ENCODE measurements at regions not wholly inside any gene's neighbourhood (a gene's known extent, or its start where the extent isn't known, plus 50 kb on each side); places are given as distances from the start of the nearest gene placed in this dataset.

- POLR2A ChIA-PET = no interaction called here
- peaks cover 0 to 7% of the 10 kb centered on the region in 2 experiments; a peak in 1 of 4 replicates for H3K4me1 ChIP-seq (ENCODE audit: control insufficient read depth in 1 of 2, insufficient read depth in 2 of 2, low read length in 2 of 2)
Observed at GRCh38 chr10:44008270-44008916, 359.7 kb upstream of the ZNF32 start.

More at GRCh38 chr10:44008270-44008916, 359.7 kb upstream of the ZNF32 start:
- H3K79me2 ChIP-seq (ENCODE audit: insufficient read depth, low read length) = no peaks in the 10 kb centered on the region
- BruUV-seq (replicated peaks) = no TSS peak
- ChIA-PET RAD21 (ENCODE audit: low non-redundant PET in 1 of 2, low total read pairs in 2 of 2, uncharacterized antibody in 2 of 2, unreplicated experiment in 2 of 2) (no interaction called here), CTCF (no interaction called here)
- TF ChIP-seq ATF3 (IDR thresholded peaks at IDR 0.05) (no peak), RAD21 (IDR thresholded peaks at IDR 0.05; ENCODE audit: low read depth) (no peak), SP1 (IDR thresholded peaks at IDR 0.05; ENCODE audit: low read depth) (no peak), ZBTB33 (IDR thresholded peaks at IDR 0.05; ENCODE audit: extremely low read depth, insufficient replicate concordance, low read length) (no peak), EZH2phosphoT487 (IDR thresholded peaks at IDR 0.05; ENCODE audit: borderline replicate concordance) (no peak), SIN3A (IDR thresholded peaks at IDR 0.05; ENCODE audit: low read depth) (no peak), JUND (IDR thresholded peaks at IDR 0.05) (no peak), CEBPB (IDR thresholded peaks at IDR 0.05; ENCODE audit: low read depth) (no peak), ELF1 (IDR thresholded peaks at IDR 0.05; ENCODE audit: borderline replicate concordance, low read depth) (no peak), CBX3 (IDR thresholded peaks at IDR 0.05; ENCODE audit: low read depth) (no peak), ZFX (IDR thresholded peaks at IDR 0.05) (no peak), SRF (IDR thresholded peaks at IDR 0.05; ENCODE audit: low read depth) (no peak)
- TF ChIP-seq, protein P1, sequence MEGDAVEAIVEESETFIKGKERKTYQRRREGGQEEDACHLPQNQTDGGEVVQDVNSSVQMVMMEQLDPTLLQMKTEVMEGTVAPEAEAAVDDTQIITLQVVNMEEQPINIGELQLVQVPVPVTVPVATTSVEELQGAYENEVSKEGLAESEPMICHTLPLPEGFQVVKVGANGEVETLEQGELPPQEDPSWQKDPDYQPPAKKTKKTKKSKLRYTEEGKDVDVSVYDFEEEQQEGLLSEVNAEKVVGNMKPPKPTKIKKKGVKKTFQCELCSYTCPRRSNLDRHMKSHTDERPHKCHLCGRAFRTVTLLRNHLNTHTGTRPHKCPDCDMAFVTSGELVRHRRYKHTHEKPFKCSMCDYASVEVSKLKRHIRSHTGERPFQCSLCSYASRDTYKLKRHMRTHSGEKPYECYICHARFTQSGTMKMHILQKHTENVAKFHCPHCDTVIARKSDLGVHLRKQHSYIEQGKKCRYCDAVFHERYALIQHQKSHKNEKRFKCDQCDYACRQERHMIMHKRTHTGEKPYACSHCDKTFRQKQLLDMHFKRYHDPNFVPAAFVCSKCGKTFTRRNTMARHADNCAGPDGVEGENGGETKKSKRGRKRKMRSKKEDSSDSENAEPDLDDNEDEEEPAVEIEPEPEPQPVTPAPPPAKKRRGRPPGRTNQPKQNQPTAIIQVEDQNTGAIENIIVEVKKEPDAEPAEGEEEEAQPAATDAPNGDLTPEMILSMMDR (IDR thresholded peaks at IDR 0.05 in 2 of 3, conservative IDR thresholded peaks at IDR 0.05 in 1 of 3; ENCODE audit: borderline replicate concordance in 1 of 3, insufficient read depth in 1 of 3, low read depth in 2 of 3, low read length in 2 of 3) = no peak
- no peak overlapping the region for H3K9ac ChIP-seq (ENCODE audit: low read length)
- no peaks in the 10 kb centered on the region for H3K9me2 ChIP-seq (ENCODE audit: insufficient read depth)
- H3K4me2 ChIP-seq (ENCODE audit: low read length) = no peak overlapping the region
- no peak overlapping the region for H2AFZ ChIP-seq (ENCODE audit: low read depth, low read length, poor library complexity, severe bottlenecking)
- peaks cover 24% of the 10 kb centered on the region for H3K27me3 ChIP-seq (ENCODE audit: insufficient read depth, low read length)
- H3K9me3 ChIP-seq (ENCODE audit: control insufficient read depth in 1 of 2, insufficient read depth in 1 of 2, low read depth in 1 of 2, low read length in 2 of 2) = no peaks in the 10 kb centered on the region
- intact Hi-C loops (cut with micrococcal nuclease) = no loop called here
- H3K36me3 ChIP-seq (ENCODE audit: control insufficient read depth in 1 of 2, insufficient read depth in 2 of 2, low read length in 2 of 2) = no peaks in the 10 kb centered on the region
- DNase-seq (ENCODE audit: low read depth, low spot score) = no peak
- no peak overlapping the region for H3K4me3 ChIP-seq (replicated peaks in 1 of 2; ENCODE audit: low read depth in 1 of 2, low read length in 2 of 2)
- H3K27ac ChIP-seq (ENCODE audit: low read depth, low read length) = no peak overlapping the region
- ATAC-seq = no peak
- H4K20me1 ChIP-seq (ENCODE audit: insufficient read depth) = no peaks in the 10 kb centered on the region

All from HCT116 (cell line).